HG02852 (cell line): ENCODE measurements at regions not wholly inside any gene's neighbourhood (a gene's known extent, or its start where the extent isn't known, plus 50 kb on each side); places are given as distances from the start of the nearest gene placed in this dataset.

Experiments used
- ATAC-seq: cut with Tn5 transposase; IDR thresholded peaks from one replicate; pipeline ENCODE4 v1.9.1; 2021; ENCODE audit warnings: mild to moderate bottlenecking, moderate library complexity; ENCODE audit not compliant: unreplicated experiment

- no peak for ATAC-seq
Observed at GRCh38 chr4:165666836-165667235, 206.2 kb upstream of the TLL1 start.

GRCh38 chr4:165667969-165668368 lies 205.1 kb upstream of the TLL1 start:
- no peak for ATAC-seq

DNA sequence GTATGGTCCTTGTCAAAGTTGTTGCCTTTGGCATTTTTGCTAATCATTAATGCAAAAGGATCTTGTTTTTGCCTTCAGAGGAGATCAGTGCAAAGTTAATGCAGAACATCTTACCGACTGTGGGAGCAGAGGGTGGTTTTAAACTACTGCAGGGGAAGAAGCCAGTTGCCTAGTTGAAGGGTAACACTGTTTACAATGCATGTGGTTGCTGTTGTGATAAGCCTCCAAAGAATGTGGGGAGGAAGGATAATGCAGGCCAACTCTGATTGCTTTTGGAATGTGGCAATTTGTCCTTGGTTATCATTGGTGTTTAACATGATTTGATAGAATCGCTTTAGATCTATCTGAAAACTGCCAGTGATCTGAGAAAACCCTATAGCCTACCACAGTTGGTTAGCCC lies 204.3 kb upstream of the TLL1 start:
- no peak for ATAC-seq

DNA sequence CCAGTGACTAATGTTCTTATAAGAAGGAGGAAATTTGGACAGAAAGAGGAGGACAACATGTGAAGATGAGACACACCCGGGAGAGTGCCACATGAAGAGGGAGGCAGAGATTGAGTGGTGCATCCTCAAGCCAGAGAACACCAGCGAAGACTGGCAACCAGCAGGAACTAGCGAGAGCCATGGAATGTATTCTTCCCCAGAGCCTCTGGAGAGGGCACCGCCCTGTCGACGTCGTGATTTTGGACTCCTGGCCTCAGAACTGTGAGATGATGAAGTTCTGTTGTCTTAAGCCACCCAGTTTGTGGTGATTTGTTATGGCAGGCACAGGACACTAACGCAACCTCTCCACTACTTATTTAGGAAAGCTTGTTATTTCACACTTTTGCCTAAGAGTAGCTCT lies 196.0 kb upstream of the TLL1 start:
- ATAC-seq: no peak

DNA sequence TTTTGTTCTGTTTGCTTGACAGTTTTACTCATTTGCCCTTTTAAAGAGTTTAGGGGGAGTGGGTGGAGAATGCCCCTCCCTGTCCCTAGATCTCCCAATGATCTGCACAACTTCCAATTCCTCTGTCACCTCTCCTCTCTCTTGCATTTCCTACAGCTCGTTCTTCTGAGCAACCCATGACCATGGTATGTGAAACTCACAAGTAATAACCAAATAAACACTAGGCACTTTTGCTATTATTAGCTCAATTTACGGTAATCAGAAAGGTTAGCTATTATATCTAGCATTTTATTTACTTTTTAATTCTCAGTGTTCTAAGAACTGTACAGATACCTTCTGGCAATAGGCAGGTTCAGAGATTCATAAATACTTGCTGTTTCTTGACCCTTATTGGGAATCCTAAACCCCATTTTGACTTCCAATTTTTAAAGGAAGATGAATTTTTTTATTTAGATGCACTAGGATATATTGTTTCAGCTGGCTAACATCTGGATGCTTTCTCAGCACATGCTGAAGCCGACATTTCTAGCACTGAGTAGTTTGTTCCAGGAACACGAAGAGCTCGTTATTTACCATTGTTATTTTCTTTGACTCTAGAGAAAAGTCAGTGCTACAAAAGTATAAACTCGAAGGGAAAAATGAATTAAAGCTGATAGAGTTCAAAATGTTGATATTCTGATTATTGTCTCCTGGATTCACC lies 194.7 kb upstream of the TLL1 start:
- no peak for ATAC-seq

- ATAC-seq: no peak
Observed at GRCh38 chr4:165678936-165679325, 194.1 kb upstream of the TLL1 start.

- no peak for ATAC-seq
Observed at GRCh38 chr4:165680821-165681220, 192.2 kb upstream of the TLL1 start.

GRCh38 chr4:165682611-165683010 lies 190.4 kb upstream of the TLL1 start:
- no peak for ATAC-seq

DNA sequence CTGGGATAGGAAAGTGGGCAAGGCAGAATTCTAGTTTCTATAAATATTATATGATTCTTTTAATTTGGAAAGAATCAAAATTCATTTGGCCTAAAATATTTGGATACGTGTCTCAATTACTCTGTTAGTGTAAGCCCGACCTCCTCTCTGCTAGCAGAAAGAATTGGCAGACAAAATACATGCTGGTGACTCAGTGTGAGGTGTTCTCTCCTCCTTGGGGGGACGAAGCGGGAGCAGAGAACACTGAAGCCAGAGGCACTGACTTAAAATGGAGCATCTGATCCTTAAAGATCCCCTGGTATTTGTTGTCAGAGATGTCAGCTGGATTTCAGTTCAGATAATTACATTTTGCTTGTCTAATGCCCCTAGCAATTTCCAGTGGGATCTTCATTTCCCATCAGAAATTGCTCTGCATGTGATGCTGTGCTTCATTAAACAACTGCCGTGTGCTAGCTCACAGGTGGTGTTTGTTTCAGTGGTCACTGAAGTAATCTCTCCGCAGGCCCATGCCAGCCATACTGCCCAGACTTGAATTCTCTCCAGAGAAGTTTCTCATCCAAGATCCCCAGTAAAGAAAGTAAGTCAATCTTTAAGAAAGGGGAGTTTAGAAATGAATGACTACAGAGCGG lies 188.7 kb upstream of the TLL1 start:
- no peak for ATAC-seq

GRCh38 chr4:165686756-165687155 lies 186.3 kb upstream of the TLL1 start:
- ATAC-seq: no peak

GRCh38 chr4:165689159-165689558 lies 183.9 kb upstream of the TLL1 start:
- no peak for ATAC-seq

DNA sequence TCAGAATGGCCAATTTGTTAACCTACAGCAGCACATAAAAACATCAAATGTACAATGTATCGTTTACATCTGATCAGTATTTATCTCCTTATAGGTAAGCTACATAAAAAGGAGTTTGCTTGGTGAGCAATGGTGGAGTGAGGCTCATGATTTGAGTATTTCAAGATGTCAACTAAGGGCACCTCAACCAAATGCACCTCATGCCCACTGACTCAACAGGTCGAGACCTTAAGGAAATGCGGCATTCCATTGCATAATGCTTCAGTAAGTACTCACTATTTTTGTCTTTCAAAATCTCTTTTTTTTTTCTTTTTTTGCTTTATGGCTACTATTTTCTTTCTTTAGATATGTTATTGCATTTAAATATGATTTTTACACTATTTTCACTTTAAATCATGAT lies 181.0 kb upstream of the TLL1 start:
- no peak for ATAC-seq

- ATAC-seq: no peak
Observed at GRCh38 chr4:165698272-165698671, 174.8 kb upstream of the TLL1 start.

DNA sequence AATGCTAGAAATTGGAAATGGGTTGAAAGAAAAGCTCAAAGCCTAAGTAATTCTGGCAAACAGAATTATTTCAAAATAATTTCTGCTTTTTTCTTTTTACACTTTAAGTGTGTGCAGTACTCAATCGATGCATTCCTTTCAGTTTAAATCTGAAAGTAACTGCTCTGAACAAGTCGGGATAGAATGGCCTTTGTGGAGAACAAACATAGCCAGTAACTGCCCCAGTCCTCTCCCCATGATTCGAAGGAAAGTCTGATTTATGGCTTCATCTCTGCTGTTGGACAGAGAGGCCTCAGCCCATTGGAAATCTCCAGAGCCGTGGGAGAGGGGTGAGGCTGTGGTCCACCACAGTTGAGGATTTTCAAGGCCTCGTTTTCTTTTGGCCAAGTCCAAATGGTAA lies 174.0 kb upstream of the TLL1 start:
- no peak for ATAC-seq

DNA sequence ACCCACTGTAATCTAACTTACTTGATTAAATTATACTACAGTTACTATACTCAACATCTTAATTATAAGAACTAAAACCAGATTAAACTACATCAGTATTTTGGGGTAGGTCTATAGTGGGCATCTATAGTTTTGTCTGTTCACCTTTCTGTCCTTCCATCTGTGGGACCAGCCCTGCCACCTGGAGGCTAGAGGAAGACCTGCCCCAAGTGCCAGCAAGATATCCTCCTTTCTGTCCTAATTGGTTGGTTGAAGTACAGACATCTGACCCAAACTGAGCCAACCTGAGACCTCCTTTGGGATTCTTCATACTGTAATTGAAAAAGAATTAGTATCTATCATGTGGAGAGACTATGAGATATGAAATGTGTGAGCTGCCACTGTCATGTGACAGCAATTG lies 172.2 kb upstream of the TLL1 start:
- ATAC-seq: no peak

GRCh38 chr4:165707128-165707527 lies 165.9 kb upstream of the TLL1 start:
- no peak for ATAC-seq

- no peak for ATAC-seq
Observed at GRCh38 chr4:165709516-165709915, 163.5 kb upstream of the TLL1 start.

- ATAC-seq: no peak
Observed at GRCh38 chr4:165709973-165710526, 163.0 kb upstream of the TLL1 start.

- no peak for ATAC-seq
Observed at GRCh38 chr4:165711436-165711835, 161.6 kb upstream of the TLL1 start.

DNA sequence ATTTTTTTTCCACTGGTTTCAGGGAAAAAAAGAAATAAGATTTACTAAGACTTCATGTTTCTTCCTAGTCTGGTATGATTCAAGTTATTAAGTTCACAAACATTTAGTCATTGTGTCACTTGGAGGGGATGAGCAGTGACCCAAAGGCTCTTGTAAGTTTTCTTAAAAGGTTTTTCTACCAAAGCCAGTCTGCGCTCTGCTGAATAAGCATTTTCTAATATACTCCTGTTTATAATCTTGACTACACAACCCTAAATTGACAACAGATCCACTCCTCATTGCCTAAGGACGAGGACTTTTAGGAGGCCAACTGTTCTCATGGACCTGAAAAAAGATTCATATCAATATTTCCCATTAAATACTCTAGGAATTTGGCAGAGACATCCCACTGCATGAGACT lies 161.1 kb upstream of the TLL1 start:
- no peak for ATAC-seq

GRCh38 chr4:165714650-165715049 lies 158.4 kb upstream of the TLL1 start:
- ATAC-seq: no peak

DNA sequence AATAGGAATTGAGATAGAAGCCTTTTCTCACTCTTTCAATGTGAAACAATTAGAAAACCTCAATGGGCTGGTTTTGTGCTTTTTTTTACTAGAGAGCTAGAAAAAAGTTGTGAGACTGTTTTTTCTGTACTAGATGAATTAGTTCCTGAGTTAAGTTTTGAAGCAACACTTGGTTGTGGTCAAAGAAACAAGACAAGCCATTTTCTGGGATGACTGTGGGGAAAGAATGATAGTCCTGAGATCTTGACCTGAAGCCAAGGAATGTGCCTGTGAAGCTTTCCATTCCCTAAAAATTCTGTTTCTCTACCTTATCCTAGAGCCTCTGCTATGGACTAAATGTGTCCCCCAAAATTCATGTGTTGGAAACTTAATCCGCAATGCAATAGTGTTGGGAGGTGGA lies 157.8 kb upstream of the TLL1 start:
- ATAC-seq: no peak

DNA sequence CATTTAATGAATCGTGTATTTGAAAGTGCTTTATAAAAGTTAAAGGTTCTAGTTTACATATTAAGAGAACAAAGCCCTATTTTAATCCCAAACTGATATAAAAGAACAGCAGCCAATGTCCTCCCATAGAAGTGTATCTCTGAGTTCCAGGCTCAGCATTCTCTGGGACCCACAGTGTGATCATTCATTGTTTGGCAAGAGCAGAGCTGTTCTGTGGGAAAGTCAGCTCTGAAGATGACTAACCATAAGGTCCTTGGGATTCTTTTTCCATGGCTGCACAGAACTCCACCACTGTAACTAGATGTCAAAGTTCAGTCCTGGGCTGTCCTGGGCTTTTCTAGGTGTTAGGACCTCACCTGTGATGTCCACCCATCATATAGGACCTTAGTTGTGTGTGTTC lies 157.0 kb upstream of the TLL1 start:
- ATAC-seq: no peak
